Transverse colon (tissue), 4 donors: ENCODE measurements at regions not wholly inside any gene's neighbourhood (a gene's known extent, or its start where the extent isn't known, plus 50 kb on each side); places are given as distances from the start of the nearest gene placed in this dataset.

Experiments
- DNase-seq: peaks from one replicate; pipeline ENCODE4 v3.0.0-alpha.2; 2019
- H3K27ac ChIP-seq, 4 donors: fragments of 200-600 bp; sonication (generic); 2 replicates each; pipeline ENCODE4 v1.5.1; 2016 to 2018; ENCODE audit warnings: inconsistent platforms in 4 of 4
- H3K27me3 ChIP-seq: fragments of 200-600 bp; sonication (generic); 2 replicates; pipeline ENCODE4 v1.5.1; 2017; ENCODE audit warnings: inconsistent platforms
- H3K36me3 ChIP-seq, 4 donors: fragments of 200-600 bp; sonication (generic); 2 replicates each; pipeline ENCODE4 v1.5.1; 2017 to 2019; ENCODE audit warnings: inconsistent platforms in 4 of 4
- H3K4me1 ChIP-seq, 4 donors: fragments of 200-600 bp; sonication (generic); 2 replicates each; pipeline ENCODE4 v1.5.1; 2017 to 2020; ENCODE audit warnings: inconsistent platforms in 4 of 4
- H3K4me3 ChIP-seq, 4 donors: fragments of 200-600 bp; sonication (generic); 1 replicate in 1 of 4; 2 replicates in 3 of 4; pipeline versions ENCODE4 v1.5.1 to v1.6.1; 2017 to 2019; ENCODE audit warnings: inconsistent platforms in 4 of 4
- H3K9me3 ChIP-seq, 2 donors: fragments of 200-600 bp; sonication (generic); 2 replicates each; pipeline ENCODE4 v1.5.1; 2017 to 2019; ENCODE audit warnings: inconsistent platforms in 2 of 2
- CTCF ChIP-seq, 5 experiments: fragments of 200-600 bp in 3 of 5; fragments of 450-650 bp in 2 of 5; sonication (generic) in 3 of 5; IDR thresholded peaks; 1 replicate in 2 of 5; 2 replicates in 3 of 5; pipeline ENCODE4 v1.5.1; 2016 to 2017; ENCODE audit warnings: antibody characterized with exemption in 5 of 5, inconsistent platforms in 3 of 5, mild to moderate bottlenecking in 2 of 5, moderate library complexity in 1 of 5
- EP300 ChIP-seq: sonication (generic); formaldehyde crosslinking; IDR thresholded peaks from one replicate; pipeline ENCODE4 v1.6.1; 2017; ENCODE audit warnings: antibody characterized with exemption, low read depth
- POLR2A ChIP-seq: fragments of 450-650 bp; IDR thresholded peaks from one replicate; pipeline ENCODE4 v1.6.1; 2016; ENCODE audit warnings: antibody characterized with exemption, mild to moderate bottlenecking, moderate library complexity
- POLR2AphosphoS5 ChIP-seq, 3 donors: sonication (generic); formaldehyde crosslinking; IDR thresholded peaks; one replicate each; pipeline ENCODE4 v1.6.1; 2016; ENCODE audit warnings: antibody characterized with exemption in 3 of 3
- WGBS, 2 donors: methylation state at CpG; one replicate each; pipeline ENCODE4 v1.1.5; 2018; ENCODE audit warnings: low coverage in 1 of 2; 5-methylcytosine and 5-hydroxymethylcytosine counted together
- in situ Hi-C, 4 donors: fragments of 200-750 bp; cut with MboI; loops; one replicate each; pipeline versions ENCODE4 v1.15.0 to v1.15.1; 2017; ENCODE audit warnings: low sequenced_read_pairs in 3 of 4, low pct_ligation_motif_present in 1 of 4, low pct_unique_long_range_greater_than_20kb in 1 of 4
- intact Hi-C: fragments of 100-400 bp; cut with DNase I; formaldehyde crosslinking; loops from one replicate; pipeline ENCODE4 v1.15.1; 2023; ENCODE audit warnings: low total_unique reads

GRCh38 chr2:180325416-180326120 is 318.5 kb upstream of the CWC22 start:
- H3K36me3 ChIP-seq: no peaks in the 10 kb centered on the region
- no peak for DNase-seq
- H3K27ac ChIP-seq: no peak overlapping the region
- intact Hi-C loops (no loop called here), in situ Hi-C loops (no loop called here)
- TF ChIP-seq EP300 (no peak), POLR2A (no peak), POLR2AphosphoS5 (IDR thresholded peaks at IDR 0.05) (no peak), CTCF (IDR thresholded peaks at IDR 0.05) (no peak)
- H3K4me3 ChIP-seq: no peak overlapping the region
- WGBS, 2 donors: 49 to 70% methylated on average over 2 of the region's 2 CpGs
- H3K4me1 ChIP-seq: no peaks in the 10 kb centered on the region
- H3K27me3 ChIP-seq: no peaks in the 10 kb centered on the region
- no peaks in the 10 kb centered on the region for H3K9me3 ChIP-seq

GRCh38 chr2:180324182-180324581 is 317.1 kb upstream of the CWC22 start:
- Histone ChIP-seq H3K27ac (no peak overlapping the region), H3K9me3 (no peaks in the 10 kb centered on the region), H3K4me1 (no peaks in the 10 kb centered on the region), H3K4me3 (no peak overlapping the region), H3K36me3 (no peaks in the 10 kb centered on the region), H3K27me3 (no peaks in the 10 kb centered on the region)
- DNase-seq: no peak
- intact Hi-C loops: no loop called here
- in situ Hi-C loops: no loop called here
- TF ChIP-seq POLR2AphosphoS5 (IDR thresholded peaks at IDR 0.05) (no peak), POLR2A (no peak), EP300 (no peak), CTCF (IDR thresholded peaks at IDR 0.05) (no peak)

GRCh38 chr2:180322781-180323180 is 315.7 kb upstream of the CWC22 start:
- in situ Hi-C loops: no loop called here
- no peak overlapping the region for H3K27ac ChIP-seq
- DNase-seq: no peak
- H3K9me3 ChIP-seq: no peaks in the 10 kb centered on the region
- no peak for TF ChIP-seq POLR2A
- TF ChIP-seq EP300: no peak
- H3K4me1 ChIP-seq: no peaks in the 10 kb centered on the region
- H3K36me3 ChIP-seq: no peaks in the 10 kb centered on the region
- no peaks in the 10 kb centered on the region for H3K27me3 ChIP-seq
- intact Hi-C loops: no loop called here
- H3K4me3 ChIP-seq: no peak overlapping the region

GRCh38 chr2:180319586-180320405 is 312.7 kb upstream of the CWC22 start:
- intact Hi-C loops (no loop called here), in situ Hi-C loops (no loop called here)
- DNase-seq: no peak
- H3K27ac ChIP-seq: no peak overlapping the region
- no peaks in the 10 kb centered on the region for H3K9me3 ChIP-seq
- TF ChIP-seq POLR2A: no peak
- TF ChIP-seq CTCF (IDR thresholded peaks at IDR 0.05): no peak
- TF ChIP-seq EP300: no peak
- no peak for TF ChIP-seq POLR2AphosphoS5 (IDR thresholded peaks at IDR 0.05)
- H3K36me3 ChIP-seq: no peaks in the 10 kb centered on the region
- H3K4me3 ChIP-seq: no peak overlapping the region
- H3K4me1 ChIP-seq: no peaks in the 10 kb centered on the region
- H3K27me3 ChIP-seq: no peaks in the 10 kb centered on the region
